ENCODE measurements at regions not wholly inside any gene's neighbourhood (a gene's known extent, or its start where the extent isn't known, plus 50 kb on each side); places are given as distances from the start of the nearest gene placed in this dataset.

DNA sequence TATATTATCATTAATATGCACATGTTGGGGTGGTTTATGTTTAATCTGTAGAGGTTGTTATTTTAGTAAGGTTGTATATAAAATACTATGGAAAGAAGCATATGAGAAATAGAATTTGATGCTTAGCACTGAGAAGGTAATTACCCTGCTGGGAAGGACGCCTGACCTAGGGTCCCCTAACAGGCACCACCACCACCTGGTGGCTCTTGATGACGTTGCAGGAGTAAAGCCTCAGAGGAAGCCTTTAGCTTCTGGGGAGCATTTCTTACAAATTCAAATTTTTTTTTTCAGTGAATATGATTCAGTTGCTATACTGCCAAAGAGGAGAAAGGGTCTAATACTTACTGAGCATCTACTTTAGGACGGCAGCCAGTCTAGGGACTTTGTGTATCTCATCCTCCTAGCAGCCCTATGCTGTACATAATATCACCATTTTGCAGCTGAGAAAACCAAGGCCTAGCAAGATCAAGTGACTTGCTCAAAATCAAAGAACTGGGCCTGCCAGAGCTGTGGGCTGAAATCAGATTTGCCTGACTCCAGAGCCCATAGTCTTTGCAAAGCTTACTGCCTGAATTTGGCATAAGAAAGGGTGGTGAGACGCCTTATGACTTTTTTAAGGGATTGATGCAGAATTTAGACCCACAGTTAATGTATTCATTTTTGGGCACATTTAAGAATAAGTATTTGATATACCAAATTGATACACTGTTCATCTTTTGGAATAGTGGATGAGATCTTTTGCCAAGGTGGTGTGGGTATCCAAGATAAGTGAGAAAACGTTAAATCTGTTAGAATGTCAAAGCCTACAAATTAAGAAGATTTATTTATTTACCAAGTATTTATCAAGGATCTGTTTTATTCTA, 78.8 kb upstream of the GAREM1 start:
- TF ChIP-seq, protein P1, sequence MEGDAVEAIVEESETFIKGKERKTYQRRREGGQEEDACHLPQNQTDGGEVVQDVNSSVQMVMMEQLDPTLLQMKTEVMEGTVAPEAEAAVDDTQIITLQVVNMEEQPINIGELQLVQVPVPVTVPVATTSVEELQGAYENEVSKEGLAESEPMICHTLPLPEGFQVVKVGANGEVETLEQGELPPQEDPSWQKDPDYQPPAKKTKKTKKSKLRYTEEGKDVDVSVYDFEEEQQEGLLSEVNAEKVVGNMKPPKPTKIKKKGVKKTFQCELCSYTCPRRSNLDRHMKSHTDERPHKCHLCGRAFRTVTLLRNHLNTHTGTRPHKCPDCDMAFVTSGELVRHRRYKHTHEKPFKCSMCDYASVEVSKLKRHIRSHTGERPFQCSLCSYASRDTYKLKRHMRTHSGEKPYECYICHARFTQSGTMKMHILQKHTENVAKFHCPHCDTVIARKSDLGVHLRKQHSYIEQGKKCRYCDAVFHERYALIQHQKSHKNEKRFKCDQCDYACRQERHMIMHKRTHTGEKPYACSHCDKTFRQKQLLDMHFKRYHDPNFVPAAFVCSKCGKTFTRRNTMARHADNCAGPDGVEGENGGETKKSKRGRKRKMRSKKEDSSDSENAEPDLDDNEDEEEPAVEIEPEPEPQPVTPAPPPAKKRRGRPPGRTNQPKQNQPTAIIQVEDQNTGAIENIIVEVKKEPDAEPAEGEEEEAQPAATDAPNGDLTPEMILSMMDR (IDR thresholded peaks at IDR 0.05), result peak; percentile 66
- TF ChIP-seq SP1 (CRISPR knock-in tag; conservative IDR thresholded peaks at IDR 0.05), result no peak
- TF ChIP-seq NR3C1 (CRISPR knock-in tag; conservative IDR thresholded peaks at IDR 0.05; ENCODE audit: low read depth), result no peak
- no peak for TF ChIP-seq TP53 (CRISPR knock-in tag; IDR thresholded peaks at IDR 0.05)
- TF ChIP-seq, protein P2, sequence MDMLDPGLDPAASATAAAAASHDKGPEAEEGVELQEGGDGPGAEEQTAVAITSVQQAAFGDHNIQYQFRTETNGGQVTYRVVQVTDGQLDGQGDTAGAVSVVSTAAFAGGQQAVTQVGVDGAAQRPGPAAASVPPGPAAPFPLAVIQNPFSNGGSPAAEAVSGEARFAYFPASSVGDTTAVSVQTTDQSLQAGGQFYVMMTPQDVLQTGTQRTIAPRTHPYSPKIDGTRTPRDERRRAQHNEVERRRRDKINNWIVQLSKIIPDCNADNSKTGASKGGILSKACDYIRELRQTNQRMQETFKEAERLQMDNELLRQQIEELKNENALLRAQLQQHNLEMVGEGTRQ (CRISPR knock-in tag; IDR thresholded peaks at IDR 0.05), result no peak
- TF ChIP-seq, protein P3, sequence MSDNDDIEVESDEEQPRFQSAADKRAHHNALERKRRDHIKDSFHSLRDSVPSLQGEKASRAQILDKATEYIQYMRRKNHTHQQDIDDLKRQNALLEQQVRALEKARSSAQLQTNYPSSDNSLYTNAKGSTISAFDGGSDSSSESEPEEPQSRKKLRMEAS (CRISPR knock-in tag; IDR thresholded peaks at IDR 0.05), result no peak
- no peak for TF ChIP-seq FOXP1 (CRISPR knock-in tag; IDR thresholded peaks at IDR 0.05; ENCODE audit: borderline replicate concordance)
- TF ChIP-seq CREB1 (CRISPR knock-in tag; IDR thresholded peaks at IDR 0.05), result no peak

Measured in WTC11 (cell line).